GM19438 (cell line): ENCODE measurements at regions not wholly inside any gene's neighbourhood (a gene's known extent, or its start where the extent isn't known, plus 50 kb on each side); places are given as distances from the start of the nearest gene placed in this dataset.

ENCODE experiments used
- ATAC-seq: cut with Tn5 transposase; IDR thresholded peaks from one replicate; pipeline ENCODE4 v1.9.1; 2021; ENCODE audit warnings: low read depth; ENCODE audit not compliant: unreplicated experiment

DNA sequence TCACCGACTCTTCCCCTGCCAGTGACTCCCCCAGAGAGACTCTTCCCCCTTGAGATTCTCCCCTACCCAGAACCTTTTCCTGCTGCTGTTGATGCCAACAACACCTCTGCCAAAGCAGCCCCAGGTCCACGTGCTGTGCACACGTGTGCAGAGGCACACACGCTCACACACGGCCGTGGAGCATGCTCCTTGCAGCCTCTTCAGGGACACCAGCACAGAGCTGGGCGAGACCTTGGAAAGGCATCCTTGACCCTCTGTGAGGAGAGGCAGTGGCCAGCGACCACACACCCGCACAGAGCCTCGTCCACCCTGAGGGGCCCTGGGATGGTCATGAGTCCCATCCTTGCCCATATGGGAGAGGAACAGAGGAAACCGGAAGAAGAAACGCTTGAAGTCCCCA lies 181.9 kb downstream of the RBFOX3 start:
- no peak for ATAC-seq

DNA sequence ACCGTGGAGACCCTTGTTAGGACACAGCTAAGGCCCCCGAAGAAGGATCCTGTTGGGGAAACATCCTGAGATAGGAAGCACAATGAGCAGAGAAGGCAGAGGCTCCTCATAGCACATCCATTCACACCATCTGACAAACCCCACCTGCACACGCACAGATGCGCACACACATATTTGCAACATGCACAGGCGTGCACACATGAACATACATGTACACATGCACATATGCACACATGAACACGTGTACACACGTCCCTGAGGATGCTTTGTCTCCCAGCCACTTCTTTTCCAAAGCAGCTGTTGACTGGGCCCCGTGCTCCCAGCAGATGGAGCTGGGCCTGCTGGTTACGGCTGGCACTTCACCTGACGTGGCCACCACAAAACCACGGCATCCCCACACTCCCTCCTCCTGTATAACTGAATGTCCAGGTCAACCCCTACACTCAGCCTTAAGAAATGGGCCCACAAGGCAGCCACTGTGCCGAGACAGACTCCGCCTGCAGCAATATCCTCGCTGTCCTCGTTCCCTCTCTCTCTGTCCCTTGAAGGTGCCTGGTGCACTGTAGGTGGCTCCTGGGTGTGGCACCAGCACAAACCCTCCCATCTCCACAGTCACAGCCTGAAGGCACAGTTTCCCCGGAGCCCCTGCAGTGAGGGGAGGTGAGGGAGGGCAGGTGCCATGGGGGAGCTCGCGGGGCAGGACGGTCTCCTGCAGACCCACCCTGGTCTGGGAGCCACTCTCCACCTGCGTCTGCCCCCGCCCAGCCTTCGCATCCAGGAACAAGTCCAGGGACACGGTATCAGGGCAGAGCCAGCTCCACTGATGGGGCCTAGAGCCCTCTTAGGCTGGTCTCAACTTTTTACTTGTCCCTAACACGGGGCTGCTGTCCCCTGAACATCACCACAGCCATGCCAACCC lies 183.0 kb downstream of the RBFOX3 start:
- no peak for ATAC-seq

DNA sequence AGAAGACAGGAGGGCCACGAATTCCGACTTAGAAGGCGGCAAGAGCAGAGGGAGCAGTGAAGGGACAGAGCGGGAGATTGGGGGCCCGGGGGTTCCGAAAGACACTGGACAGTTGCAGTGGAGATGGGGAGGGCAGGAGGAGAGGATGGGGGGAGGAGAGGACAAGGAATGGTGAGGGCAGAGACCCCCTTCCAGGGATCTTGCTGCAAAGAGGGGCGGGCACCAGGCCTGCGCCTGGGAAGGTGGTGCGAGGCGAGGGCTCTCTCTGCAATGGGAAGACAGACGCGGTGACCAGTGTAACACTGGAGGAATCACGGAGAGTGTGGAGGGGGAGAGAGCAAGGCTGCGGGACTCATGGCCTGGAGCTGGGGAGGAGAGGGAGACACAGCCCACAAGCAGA lies 185.2 kb downstream of the RBFOX3 start:
- no peak for ATAC-seq

DNA sequence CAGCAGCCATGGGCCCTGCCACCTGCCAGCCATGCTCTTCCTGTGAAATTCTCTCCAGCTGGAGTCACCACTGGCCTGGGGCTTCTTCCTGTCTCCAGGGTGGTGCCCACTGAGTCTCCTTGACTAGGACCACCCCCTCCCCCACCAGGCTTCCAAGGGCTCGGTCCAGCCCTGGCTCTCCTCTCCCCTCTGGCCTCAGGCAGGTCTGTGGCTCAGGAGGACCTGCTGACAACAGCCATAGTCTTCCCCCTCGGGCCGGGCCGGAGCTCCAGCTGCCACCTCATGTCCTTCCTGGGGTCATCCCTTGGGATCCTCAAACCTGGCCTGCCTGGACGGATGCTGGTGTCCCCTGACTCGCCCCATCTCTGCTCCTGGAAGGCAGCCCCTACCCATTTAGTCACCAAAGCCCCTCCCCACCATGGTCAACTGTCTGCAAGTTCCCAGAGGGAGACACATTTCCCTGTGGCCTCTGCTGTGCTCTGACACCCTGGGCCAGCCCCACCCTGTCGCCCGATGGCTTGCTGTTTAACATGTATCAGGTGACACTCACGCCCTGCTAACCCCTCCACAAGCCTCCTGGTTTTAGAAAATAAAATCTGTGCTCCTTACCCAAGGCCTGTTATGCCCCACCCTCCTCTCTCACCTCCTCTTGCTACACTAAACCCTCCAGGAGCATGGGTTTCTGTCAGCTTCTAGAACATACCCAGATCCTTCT lies 186.2 kb downstream of the RBFOX3 start:
- ATAC-seq: no peak

DNA sequence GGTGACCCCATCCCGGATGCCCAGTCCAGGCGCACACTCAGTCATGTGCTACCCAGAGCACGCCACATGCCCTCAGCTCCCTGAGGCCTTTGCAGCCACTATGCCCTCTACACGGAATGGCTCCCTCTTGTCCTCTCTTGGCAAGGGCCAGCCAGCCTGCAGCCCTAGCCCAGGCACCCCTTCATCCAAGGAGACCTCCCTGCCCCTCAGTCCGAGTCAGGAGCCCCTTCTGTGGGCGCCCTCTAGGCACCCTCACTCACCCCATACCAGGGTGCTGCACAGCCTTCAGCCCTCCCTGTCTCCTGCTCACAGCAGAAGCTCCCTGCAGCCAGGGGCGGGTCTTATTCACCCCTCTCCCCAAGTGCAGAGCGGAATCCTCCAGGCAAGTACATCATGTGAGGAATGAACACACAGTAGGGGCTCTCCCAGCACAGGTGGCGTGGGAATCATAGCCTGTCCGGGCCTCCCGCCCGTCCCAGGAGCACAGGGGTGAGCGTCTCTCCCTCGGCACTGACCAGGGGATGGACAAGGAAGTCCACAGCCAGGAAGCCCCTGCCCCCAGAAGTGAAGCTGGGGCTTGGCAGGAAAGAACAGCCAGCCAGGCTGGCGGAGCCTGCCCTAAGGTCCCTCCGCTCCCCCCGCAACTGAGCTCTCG lies 186.9 kb downstream of the RBFOX3 start:
- ATAC-seq: no peak

DNA sequence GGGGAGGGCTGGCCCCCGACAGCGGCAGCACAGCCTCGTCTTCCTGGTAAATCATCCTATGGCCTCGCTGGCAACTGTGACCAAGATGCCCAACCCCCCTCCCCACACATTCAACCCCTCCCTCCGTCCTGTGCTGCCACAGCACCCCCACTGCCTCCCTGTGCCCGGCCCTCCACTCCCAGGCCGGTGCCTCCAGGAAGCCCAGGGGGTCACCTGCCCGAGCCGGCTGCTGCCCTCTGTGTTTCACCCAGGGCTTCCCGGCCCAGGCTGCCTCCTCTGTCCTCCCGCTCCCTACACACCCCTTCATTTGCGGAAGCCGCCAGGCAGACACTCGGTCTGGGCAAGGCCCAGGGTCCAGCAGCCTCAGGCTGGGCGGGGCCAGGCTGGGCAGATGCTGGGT lies 188.6 kb downstream of the RBFOX3 start:
- ATAC-seq: no peak

DNA sequence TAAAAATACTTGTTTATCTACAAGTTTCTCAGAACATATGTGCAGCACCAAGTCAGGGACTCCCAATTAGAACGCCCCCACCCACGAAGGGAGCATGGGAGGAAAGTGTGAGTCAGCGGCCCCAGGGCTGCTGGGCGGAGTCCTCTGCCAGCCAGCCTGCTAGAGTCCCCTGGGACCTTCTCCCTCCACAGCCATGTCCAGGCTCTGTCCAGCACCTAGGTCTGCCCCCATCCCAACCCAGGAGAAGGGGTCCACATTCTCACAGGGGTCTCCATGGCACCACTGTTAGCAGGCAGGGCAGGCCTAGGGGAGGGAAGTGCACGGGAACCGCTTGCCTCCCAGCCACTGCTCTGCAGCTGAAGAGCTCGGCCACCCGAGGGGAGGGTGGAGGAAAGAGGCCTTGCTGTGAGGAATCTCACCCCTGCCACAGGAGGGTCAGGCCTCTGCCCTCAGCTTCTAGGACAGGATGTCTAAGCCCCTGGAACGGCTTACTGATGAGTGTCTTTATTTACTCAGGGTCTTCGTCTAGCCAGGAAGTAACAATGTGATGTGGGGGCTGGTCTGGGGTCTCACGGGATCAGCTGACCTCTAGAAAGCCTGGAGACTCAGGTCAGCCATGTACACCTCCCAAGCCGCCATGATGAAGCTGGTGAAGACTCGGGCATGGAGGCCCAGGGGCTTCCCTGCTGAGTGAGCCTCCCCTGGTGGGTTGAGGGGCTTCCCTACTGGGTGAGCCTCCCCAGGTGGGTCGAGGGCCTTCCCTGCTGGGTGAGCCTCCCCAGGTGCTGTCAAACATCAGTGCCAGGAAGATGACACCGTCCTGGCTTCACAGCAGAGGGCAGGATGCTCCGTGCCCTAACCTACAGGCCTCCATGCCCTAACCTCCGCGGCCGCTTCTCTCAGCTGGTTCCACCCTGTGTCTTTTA lies 190.3 kb downstream of the RBFOX3 start:
- ATAC-seq: no peak

DNA sequence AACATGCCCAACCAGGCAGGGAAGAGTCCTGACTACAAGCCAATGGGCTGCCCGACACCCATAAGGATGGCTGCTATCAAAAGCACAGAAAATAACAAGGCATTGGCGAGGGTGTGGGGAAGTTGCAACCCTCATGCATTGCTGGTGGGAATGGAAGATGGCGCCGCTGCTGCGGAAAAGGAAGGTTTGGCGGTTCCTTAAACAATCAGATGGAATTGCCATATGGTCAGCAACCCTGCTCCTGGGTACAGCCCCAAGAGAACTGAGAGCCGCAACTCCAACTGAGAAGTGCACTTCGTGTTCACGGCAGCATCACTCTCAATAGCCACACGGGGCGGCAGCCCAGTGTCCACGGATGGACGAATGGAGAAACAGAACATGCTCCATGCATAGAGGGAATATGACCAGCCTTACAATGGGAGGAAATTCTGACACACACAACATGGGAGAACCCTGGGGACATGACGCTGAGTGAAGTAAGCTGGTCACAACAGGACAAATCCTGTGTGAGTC lies 193.3 kb downstream of the RBFOX3 start:
- ATAC-seq: no peak

DNA sequence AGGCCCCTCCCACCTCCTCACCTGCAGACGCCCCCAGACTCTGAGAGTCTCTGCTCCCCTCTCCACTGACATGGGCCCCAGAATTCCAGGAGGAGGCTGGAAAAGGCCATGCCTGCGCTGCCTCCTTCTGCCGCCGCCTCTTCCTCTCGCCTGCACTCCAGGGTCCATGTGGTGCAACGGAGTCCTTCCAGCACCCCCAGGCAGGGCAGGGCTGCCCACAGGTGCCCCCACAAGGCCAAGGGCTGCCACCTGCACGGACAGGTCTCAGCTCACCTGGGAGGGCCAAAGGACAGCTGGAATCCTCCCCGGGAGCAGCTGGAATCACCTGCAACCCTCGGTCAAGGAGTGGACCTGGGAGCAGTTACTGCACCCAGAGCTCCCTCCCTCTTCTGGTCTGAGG lies 194.9 kb downstream of the RBFOX3 start:
- no peak for ATAC-seq

DNA sequence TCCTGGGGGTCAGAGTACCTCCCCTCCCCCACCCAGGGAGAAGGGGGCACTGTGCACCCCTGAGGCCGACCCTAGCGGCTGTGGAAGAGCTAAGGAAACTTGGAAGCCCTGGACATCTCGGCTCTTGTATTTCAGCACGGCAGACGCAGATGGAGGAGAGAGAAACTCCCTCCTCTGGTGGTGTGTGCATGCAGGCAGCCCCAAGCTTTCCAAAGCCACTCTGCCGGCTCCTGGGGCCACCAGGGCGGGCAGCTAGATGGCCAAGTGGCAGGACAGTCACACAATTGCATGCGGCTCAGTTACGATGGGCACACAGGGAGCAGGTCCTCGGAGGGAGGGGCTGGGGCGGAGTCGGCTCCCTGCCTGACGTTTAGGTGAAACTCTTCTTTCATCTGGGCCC lies 195.5 kb downstream of the RBFOX3 start:
- ATAC-seq: no peak

DNA sequence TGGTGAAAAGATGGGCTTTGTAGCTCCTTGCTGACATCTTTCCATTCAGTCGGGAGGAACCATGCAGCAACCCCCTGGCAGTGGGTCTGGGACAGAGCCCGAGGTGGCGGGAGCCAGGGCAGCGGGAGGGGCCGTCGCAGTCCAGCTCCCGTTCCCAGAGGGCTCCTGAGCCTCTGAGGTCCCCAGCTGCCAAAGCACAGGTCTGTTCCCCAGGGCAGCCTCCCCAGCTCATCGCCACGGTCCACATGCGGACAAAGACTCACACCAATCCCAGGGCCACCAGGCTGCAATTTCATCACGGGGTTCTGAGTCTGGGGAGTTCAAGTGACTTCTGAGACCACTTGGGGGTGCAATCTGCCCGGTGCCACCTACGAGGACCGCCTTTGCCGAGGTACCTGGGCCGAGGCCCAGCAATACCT lies 196.0 kb downstream of the RBFOX3 start:
- no peak for ATAC-seq

DNA sequence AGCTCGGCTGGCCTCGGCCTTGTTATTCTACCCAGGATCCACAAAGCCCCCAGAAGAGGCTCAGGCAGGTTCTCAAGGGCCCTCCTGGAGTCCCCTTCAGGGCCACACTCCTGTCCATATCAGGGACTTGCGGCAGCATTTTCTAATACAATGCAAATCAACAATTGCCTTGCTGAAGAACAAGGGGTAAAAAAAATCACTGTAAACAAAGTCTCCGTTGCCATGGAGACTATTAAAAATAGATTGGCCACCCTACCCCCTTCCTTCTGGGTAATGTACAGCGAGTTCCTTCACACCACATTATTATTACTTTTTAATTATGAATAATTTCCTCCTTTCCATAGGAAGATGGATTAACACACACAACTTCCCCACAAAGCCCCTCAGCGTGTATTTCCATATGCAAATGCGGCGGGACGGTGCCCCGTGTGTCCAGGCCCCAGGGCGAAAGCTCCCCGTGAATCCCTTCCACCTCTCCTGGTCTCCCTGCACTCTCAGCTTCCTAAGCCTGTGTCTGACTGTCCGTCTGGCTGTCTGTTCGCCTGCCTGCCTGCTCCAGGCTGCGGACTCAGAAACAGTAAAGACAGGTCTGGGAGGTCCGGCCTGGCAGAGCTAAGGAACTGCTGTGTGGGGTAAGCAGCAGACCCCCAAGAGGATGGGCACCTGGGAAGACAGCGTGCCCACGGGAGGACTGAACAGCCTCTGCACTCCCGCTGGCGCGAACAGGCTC lies 196.6 kb downstream of the RBFOX3 start:
- ATAC-seq: no peak

DNA sequence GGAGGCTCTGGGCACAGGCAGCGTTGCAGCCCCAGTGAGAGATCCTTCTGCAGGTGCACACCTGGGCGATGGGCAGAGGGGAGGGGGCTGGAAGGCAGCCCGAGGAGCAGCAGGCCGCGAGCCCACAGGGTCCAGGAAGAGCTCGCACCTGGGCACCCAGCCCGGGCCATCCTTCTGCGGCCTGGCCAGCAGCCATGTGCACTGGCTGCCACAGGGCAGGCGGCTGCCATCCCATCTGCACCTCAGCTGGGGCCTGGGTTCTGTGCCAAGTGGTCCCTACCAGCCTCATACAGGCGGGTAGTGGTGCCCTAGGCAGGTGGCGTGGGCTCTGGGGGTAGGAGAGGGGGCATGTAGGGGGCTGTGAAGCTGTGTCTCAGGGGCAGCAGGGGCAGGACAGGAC lies 197.2 kb downstream of the RBFOX3 start:
- no peak for ATAC-seq

DNA sequence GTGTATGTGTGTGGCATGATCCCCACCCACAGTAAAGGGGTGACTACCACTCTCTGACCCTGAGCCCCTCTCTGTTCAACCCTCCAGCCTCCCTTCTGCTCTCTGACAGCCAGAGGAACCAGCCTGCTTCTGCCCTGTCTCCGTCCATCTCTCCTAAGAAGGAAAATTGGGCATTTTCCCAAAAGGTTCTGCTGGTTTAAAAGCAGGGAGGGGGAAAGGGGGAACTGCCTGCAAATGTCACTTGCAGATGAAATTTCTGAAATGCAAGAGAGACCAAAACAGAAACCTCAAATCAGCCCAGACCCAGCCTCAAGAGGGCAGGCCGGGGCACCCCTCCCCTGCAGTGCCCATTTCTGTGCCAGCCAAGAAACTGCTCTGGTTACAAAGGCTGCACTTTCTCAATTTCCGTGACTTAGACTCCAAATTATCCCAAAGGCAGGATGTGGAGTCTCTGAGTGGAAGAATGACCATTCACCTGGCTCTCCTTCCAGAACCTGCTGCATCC lies 197.9 kb downstream of the RBFOX3 start:
- ATAC-seq: no peak

DNA sequence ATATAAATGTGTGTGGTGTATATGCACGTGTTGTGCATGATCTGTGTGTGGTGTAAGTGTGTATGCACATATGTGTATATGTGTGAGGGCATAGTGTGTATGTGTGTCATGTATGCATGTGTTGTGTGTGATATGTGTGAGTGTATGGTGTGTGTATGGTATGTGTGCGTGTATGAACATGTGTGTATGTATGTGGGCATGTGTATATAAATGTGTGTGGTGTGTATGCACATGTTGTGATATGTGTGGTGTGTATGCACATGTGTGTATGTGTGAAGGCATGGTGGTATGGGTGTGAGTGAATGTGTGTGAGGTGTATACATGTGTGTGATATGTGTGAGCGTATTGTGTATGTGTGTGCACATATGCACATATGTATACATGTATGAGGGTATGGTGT lies 198.7 kb downstream of the RBFOX3 start:
- no peak for ATAC-seq

DNA sequence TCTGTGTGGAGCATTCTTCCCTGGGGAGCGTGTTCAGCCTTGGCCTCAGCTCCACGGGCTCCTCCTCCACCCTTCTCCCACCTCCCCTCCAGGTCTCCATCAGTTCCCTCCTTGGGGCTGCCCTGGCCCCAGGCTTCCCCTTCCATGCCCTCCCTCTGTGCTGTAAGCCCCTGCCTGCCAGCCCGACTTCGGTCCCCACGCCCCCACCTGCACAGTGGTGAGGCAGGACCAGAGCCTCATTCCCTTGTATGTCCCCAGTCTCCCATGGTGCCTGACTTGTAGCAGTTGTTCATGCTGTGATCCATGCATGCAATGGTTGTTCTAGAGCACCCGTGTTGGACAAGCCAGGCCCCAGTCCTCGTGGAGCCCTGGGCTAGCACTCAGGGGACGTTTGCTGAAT lies 199.4 kb downstream of the RBFOX3 start:
- no peak for ATAC-seq

DNA sequence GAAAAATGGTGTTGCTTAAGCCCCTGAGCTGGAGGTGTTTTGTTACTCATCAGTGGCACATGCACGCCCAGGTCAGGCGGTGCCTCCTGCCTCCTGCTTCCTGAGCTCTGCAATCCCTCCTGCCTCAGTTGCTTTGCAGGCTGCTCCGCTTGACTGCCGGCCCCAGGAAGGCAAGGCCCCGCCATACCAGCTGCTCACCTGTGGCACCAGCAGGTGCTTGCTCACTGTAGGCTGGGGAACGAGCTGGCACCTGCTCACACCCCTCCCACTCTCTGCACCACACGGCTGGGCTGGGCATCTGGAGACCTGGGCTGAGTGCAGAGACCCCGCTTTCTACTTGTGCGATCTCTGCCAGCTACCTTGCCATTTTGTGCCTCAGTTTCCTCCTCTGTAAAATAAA lies 200.2 kb downstream of the RBFOX3 start:
- no peak for ATAC-seq

DNA sequence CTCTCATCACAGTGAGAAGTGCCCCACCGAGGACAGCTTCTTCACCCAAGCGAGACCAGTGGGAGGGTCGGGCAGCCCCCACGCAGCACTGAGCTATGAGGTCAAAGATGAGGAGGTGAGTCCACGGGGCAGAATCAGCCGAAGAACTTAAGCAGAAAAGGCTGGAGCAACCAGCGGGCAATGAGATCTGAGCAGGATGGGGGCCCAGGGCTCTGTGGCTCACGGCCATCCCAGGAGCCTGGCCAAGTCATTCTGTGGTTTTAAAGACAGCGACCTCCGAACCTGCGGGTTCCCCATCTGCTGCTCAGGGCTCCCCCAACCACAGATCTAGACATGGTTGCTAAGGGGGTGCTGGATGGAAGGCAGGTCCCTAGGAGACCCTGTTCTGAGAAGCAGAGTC lies 202.6 kb downstream of the RBFOX3 start:
- no peak for ATAC-seq

DNA sequence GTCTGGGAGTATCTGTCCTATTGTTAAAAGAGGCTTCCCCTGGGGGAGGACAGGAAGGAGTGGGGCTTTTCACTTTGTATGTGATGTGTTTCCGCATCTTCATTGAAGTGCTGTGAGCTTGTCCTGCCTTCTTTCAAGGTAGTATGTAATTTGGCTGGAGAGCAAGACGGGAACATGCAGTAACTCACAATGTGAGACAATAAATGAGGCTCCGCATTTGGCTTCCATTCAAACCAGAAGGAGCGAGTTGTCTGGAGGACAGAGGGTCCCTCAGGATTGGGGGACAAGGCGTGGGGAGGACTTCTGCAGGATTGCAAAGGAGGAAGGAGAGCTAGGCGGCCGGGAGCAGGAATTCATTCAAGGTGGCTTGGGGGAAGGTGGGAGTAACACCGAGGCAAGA lies 203.5 kb downstream of the RBFOX3 start:
- ATAC-seq: no peak
